HUES6 (cell line): ENCODE measurements at regions not wholly inside any gene's neighbourhood (a gene's known extent, or its start where the extent isn't known, plus 50 kb on each side); places are given as distances from the start of the nearest gene placed in this dataset.

Source experiments
- H3K27ac ChIP-seq: 2 replicates; pipeline ENCODE4 v1.7.0; 2013; ENCODE audit warnings: low read depth, mild to moderate bottlenecking, low read length, inconsistent platforms
- H3K27me3 ChIP-seq: 2 replicates; pipeline ENCODE4 v1.6.1; 2013; ENCODE audit warnings: low read length; ENCODE audit not compliant: control insufficient read depth, insufficient read depth
- H3K36me3 ChIP-seq: 2 replicates; pipeline ENCODE4 v1.6.1; 2013; ENCODE audit warnings: low read length; ENCODE audit not compliant: control insufficient read depth, insufficient read depth
- H3K4me1 ChIP-seq: 2 replicates; pipeline ENCODE4 v1.6.1; 2013; ENCODE audit warnings: low read length; ENCODE audit not compliant: control insufficient read depth, insufficient read depth
- H3K4me3 ChIP-seq: 2 replicates; pipeline ENCODE4 v1.5.1; 2013; ENCODE audit warnings: low read depth, low read length
- H3K9ac ChIP-seq: one replicate; pipeline ENCODE4 v1.6.1; 2013; ENCODE audit warnings: mild to moderate bottlenecking, low read length
- H3K9me3 ChIP-seq: 2 replicates; pipeline ENCODE4 v1.6.1; 2013; ENCODE audit warnings: low read depth, low read length; ENCODE audit not compliant: control insufficient read depth, insufficient read depth

DNA sequence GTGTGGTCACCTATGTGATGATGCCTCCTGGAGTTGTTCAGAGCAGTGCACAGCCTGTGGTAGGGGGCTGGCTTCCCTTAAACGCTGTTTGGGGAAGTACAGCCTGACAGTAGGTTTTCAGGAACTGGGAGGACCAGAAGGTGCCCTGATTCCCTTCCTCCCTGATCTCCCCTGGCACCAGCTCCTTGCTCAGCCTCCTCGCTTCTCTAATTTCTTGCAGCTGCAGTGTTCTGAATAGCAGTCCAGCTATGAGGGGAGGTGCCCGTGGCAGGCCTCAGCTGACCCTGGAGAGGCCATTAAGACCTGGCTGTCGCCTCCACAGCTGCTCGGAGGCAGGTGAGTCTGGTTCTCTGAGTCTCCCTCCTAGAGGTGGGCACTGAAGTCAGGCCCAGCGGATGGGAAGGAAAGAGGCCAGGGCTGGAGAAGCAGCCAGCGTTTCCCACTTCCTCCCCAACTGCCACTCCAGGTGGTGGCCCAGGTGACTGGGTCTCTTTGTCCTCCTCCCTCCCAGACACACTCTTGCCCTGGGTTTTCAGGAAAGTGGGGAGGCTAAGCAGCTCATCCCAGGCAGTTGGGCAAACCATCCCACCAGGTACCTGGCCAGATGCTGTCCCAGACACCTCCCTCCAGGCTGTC lies 52.0 kb upstream of the RPL11 start:
- Histone ChIP-seq H3K9me3 (no peaks in the 10 kb centered on the region; the same call in 1 of the 2 replicates), H3K4me3 (no peak overlapping the region), H3K4me1 (peaks cover 20% of the 10 kb centered on the region), H3K27ac (no peak overlapping the region), H3K9ac (no peak overlapping the region), H3K36me3 (no peaks in the 10 kb centered on the region), H3K27me3 (no peaks in the 10 kb centered on the region)

DNA sequence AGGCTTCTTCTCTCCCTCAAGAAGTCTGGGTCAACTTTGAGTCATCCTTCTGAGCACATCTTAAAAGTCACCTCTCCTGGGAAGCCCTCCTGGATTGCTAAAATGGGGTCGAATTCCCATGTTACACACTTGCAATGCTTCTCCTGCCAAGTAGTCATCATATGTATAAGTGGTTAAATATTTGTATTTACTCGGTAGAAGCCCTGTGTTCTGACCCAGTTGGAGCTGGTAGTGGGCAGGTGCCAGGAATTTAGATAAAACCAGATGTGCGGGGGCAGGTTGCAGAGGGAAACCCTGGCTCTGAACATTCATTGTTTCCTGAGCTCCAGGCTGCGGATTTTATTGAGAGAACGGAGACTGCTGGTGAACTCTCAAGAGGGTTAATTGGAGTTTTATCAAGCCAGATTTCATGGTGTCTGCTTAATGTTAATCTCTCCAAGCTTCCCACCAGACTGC lies 52.8 kb upstream of the RPL11 start:
- no peak overlapping the region for H3K9ac ChIP-seq

GRCh38 chr1:23638188-23638619 lies 53.4 kb upstream of the RPL11 start:
- Histone ChIP-seq H3K27ac (no peak overlapping the region), H3K36me3 (no peaks in the 10 kb centered on the region), H3K4me3 (no peak overlapping the region), H3K4me1 (peaks cover 17% of the 10 kb centered on the region), H3K9ac (no peak overlapping the region), H3K27me3 (no peaks in the 10 kb centered on the region), H3K9me3 (no peaks in the 10 kb centered on the region; the same call in 1 of the 2 replicates)

More for the DNA sequence above, 52.8 kb upstream of the RPL11 start:
- peaks cover 17% of the 10 kb centered on the region for H3K4me1 ChIP-seq
- H3K4me3 ChIP-seq = no peak overlapping the region
- no peak overlapping the region for H3K27ac ChIP-seq
- no peaks in the 10 kb centered on the region for H3K27me3 ChIP-seq
- no peaks in the 10 kb centered on the region; the same call in 1 of the 2 replicates for H3K9me3 ChIP-seq
- no peaks in the 10 kb centered on the region for H3K36me3 ChIP-seq

DNA sequence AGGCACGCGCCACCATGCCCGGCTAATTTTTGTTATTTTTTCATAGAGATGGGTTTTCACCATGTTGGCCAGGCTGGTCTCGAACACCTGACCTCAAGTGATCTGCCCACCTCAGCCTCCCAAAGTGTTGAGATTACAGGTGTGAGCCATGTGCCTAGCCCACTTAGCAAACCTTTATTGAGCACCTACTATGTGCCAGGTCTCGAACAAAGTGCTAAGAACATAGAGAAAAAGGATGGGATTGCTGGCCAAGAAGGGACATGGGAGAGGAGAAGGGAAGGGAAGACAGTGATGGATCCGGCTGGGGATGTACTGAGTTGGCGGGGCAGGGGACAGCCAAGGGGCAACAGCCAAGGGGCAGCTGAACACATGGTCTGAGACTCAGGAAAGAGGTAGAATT lies 55.6 kb upstream of the RPL11 start:
- peaks cover 17% of the 10 kb centered on the region for H3K4me1 ChIP-seq
- no peaks in the 10 kb centered on the region for H3K27me3 ChIP-seq
- H3K27ac ChIP-seq = no peak overlapping the region
- H3K9ac ChIP-seq = no peak overlapping the region
- H3K4me3 ChIP-seq = no peak overlapping the region
- H3K9me3 ChIP-seq = no peaks in the 10 kb centered on the region; the same call in 1 of the 2 replicates
- no peaks in the 10 kb centered on the region for H3K36me3 ChIP-seq

- Histone ChIP-seq H3K9ac (no peak overlapping the region), H3K27me3 (no peaks in the 10 kb centered on the region), H3K9me3 (no peaks in the 10 kb centered on the region; the same call in 1 of the 2 replicates), H3K4me1 (peaks cover 17% of the 10 kb centered on the region), H3K4me3 (peak overlapping the region; percentile 17; the same call in 1 of the 2 replicates), H3K36me3 (no peaks in the 10 kb centered on the region), H3K27ac (no peak overlapping the region)
Observed at GRCh38 chr1:23634840-23635651, 56.6 kb upstream of the RPL11 start.

DNA sequence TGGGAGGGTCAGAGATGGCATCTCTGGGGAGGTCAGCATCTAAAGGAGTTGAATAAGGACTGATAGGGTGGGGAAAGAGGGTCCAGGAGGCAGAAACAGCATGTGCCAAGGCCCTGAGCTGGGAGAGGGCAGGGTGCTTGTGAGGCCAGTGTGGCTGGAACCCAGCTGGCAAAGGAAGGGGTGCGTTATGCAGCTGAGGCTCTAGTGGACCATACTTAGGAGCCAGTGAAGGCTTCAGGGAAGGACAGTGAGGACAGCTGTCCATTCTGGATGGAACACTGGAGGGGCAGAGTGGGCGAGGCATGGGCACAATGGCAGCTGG lies 57.1 kb upstream of the RPL11 start:
- no peaks in the 10 kb centered on the region for H3K9me3 ChIP-seq
- H3K9ac ChIP-seq = no peak overlapping the region
- H3K36me3 ChIP-seq = no peaks in the 10 kb centered on the region
- H3K27ac ChIP-seq = no peak overlapping the region
- no peaks in the 10 kb centered on the region for H3K27me3 ChIP-seq
- H3K4me3 ChIP-seq = no peak overlapping the region
- H3K4me1 ChIP-seq = peaks cover 17% of the 10 kb centered on the region

- Histone ChIP-seq H3K9me3 (no peaks in the 10 kb centered on the region), H3K27me3 (no peaks in the 10 kb centered on the region), H3K36me3 (no peaks in the 10 kb centered on the region), H3K4me1 (peaks cover 14% of the 10 kb centered on the region), H3K9ac (no peak overlapping the region), H3K27ac (no peak overlapping the region), H3K4me3 (no peak overlapping the region)
Observed at GRCh38 chr1:23632479-23633160, 59.0 kb upstream of the RPL11 start.

- Histone ChIP-seq H3K4me1 (peaks cover 15% of the 10 kb centered on the region), H3K4me3 (no peak overlapping the region), H3K27me3 (no peaks in the 10 kb centered on the region)
Observed at GRCh38 chr1:23629708-23630290, 61.8 kb upstream of the RPL11 start.

GRCh38 chr1:23628951-23629387 lies 62.6 kb upstream of the RPL11 start:
- Histone ChIP-seq H3K9ac (no peak overlapping the region), H3K36me3 (no peaks in the 10 kb centered on the region), H3K4me3 (no peak overlapping the region), H3K27ac (no peak overlapping the region), H3K9me3 (no peaks in the 10 kb centered on the region), H3K4me1 (peaks cover 11% of the 10 kb centered on the region), H3K27me3 (no peaks in the 10 kb centered on the region)

More at GRCh38 chr1:23629708-23630290, 61.8 kb upstream of the RPL11 start:
- Histone ChIP-seq H3K9ac (no peak overlapping the region), H3K27ac (no peak overlapping the region), H3K9me3 (no peaks in the 10 kb centered on the region), H3K36me3 (no peaks in the 10 kb centered on the region)

GRCh38 chr1:23627069-23627735 lies 64.4 kb upstream of the RPL11 start:
- peak overlapping the region; percentile 43 for H3K9ac ChIP-seq
- no peaks in the 10 kb centered on the region for H3K27me3 ChIP-seq
- H3K4me3 ChIP-seq = no peak overlapping the region
- H3K9me3 ChIP-seq = no peaks in the 10 kb centered on the region
- H3K27ac ChIP-seq = no peak overlapping the region
- H3K36me3 ChIP-seq = no peaks in the 10 kb centered on the region
- peaks cover 11% of the 10 kb centered on the region for H3K4me1 ChIP-seq
